ENCODE measurements at regions not wholly inside any gene's neighbourhood (a gene's known extent, or its start where the extent isn't known, plus 50 kb on each side); places are given as distances from the start of the nearest gene placed in this dataset.

DNA sequence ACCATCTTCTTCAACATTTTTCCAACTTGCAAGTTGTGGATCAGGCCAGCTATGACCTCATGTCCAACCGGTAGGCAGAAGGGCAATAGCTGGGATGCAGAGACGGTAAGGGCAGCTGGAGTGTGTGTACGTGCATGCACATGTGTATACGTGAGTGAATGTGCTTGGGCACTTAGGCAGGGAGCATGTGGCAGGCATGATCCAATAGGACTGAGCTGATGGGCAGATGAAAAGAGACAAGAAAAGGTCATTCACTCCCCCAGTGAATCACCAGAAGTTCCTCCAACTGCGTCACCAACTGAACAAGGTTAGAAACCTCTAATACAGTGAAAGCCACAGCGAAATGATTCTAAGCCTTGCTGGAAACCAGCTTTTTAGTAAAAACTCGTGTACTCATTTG, 176.1 kb downstream of the FGFR2 start:
- RAD21 ChIA-PET (ENCODE audit: low non-redundant PET in 1 of 2, low total read pairs in 2 of 2, uncharacterized antibody in 2 of 2, unreplicated experiment in 2 of 2): no interaction called here
- Histone ChIP-seq H3K79me2 (ENCODE audit: insufficient read depth, low read length) (no peaks in the 10 kb centered on the region), H4K20me1 (ENCODE audit: insufficient read depth) (no peaks in the 10 kb centered on the region), H3K9me2 (ENCODE audit: insufficient read depth) (no peaks in the 10 kb centered on the region), H3K9ac (ENCODE audit: low read length) (no peak overlapping the region), H3K4me2 (ENCODE audit: low read length) (no peak overlapping the region), H3K27me3 (ENCODE audit: insufficient read depth, low read length) (no peaks in the 10 kb centered on the region), H3K4me1 (ENCODE audit: control insufficient read depth in 1 of 2, insufficient read depth in 2 of 2, low read length in 2 of 2) (no peaks in the 10 kb centered on the region), H3K27ac (ENCODE audit: low read depth, low read length) (no peak overlapping the region), H2AFZ (ENCODE audit: low read depth, low read length, poor library complexity, severe bottlenecking) (no peak overlapping the region), H3K4me3 (replicated peaks in 1 of 2; ENCODE audit: low read depth in 1 of 2, low read length in 2 of 2) (no peak overlapping the region), H3K36me3 (ENCODE audit: control insufficient read depth in 1 of 2, insufficient read depth in 2 of 2, low read length in 2 of 2) (no peaks in the 10 kb centered on the region), H3K9me3 (ENCODE audit: control insufficient read depth in 1 of 2, insufficient read depth in 1 of 2, low read depth in 1 of 2, low read length in 2 of 2) (no peaks in the 10 kb centered on the region)
- CTCF ChIA-PET: no interaction called here
- TF ChIP-seq YY1 (IDR thresholded peaks at IDR 0.05; ENCODE audit: extremely low read depth, insufficient replicate concordance, low read depth, low read length): no peak
- no peak for TF ChIP-seq ZFX (IDR thresholded peaks at IDR 0.05)
- TF ChIP-seq, protein P1, sequence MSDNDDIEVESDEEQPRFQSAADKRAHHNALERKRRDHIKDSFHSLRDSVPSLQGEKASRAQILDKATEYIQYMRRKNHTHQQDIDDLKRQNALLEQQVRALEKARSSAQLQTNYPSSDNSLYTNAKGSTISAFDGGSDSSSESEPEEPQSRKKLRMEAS (IDR thresholded peaks at IDR 0.05): no peak
- TF ChIP-seq EZH2phosphoT487 (IDR thresholded peaks at IDR 0.05; ENCODE audit: borderline replicate concordance): no peak
- no peak for TF ChIP-seq FOSL1 (IDR thresholded peaks at IDR 0.05; ENCODE audit: low read depth)
- TF ChIP-seq RAD21 (IDR thresholded peaks at IDR 0.05; ENCODE audit: low read depth): no peak
- no peak for TF ChIP-seq CEBPB (IDR thresholded peaks at IDR 0.05; ENCODE audit: low read depth)
- TF ChIP-seq, protein P2, sequence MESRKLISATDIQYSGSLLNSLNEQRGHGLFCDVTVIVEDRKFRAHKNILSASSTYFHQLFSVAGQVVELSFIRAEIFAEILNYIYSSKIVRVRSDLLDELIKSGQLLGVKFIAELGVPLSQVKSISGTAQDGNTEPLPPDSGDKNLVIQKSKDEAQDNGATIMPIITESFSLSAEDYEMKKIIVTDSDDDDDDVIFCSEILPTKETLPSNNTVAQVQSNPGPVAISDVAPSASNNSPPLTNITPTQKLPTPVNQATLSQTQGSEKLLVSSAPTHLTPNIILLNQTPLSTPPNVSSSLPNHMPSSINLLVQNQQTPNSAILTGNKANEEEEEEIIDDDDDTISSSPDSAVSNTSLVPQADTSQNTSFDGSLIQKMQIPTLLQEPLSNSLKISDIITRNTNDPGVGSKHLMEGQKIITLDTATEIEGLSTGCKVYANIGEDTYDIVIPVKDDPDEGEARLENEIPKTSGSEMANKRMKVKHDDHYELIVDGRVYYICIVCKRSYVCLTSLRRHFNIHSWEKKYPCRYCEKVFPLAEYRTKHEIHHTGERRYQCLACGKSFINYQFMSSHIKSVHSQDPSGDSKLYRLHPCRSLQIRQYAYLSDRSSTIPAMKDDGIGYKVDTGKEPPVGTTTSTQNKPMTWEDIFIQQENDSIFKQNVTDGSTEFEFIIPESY (IDR thresholded peaks at IDR 0.05; ENCODE audit: extremely low read depth, insufficient replicate concordance, low read length): no peak
- TF ChIP-seq, protein P3, sequence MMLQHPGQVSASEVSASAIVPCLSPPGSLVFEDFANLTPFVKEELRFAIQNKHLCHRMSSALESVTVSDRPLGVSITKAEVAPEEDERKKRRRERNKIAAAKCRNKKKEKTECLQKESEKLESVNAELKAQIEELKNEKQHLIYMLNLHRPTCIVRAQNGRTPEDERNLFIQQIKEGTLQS (IDR thresholded peaks at IDR 0.05): no peak
- TF ChIP-seq, protein P4, sequence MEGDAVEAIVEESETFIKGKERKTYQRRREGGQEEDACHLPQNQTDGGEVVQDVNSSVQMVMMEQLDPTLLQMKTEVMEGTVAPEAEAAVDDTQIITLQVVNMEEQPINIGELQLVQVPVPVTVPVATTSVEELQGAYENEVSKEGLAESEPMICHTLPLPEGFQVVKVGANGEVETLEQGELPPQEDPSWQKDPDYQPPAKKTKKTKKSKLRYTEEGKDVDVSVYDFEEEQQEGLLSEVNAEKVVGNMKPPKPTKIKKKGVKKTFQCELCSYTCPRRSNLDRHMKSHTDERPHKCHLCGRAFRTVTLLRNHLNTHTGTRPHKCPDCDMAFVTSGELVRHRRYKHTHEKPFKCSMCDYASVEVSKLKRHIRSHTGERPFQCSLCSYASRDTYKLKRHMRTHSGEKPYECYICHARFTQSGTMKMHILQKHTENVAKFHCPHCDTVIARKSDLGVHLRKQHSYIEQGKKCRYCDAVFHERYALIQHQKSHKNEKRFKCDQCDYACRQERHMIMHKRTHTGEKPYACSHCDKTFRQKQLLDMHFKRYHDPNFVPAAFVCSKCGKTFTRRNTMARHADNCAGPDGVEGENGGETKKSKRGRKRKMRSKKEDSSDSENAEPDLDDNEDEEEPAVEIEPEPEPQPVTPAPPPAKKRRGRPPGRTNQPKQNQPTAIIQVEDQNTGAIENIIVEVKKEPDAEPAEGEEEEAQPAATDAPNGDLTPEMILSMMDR (IDR thresholded peaks at IDR 0.05 in 2 of 3, conservative IDR thresholded peaks at IDR 0.05 in 1 of 3; ENCODE audit: borderline replicate concordance in 1 of 3, insufficient read depth in 1 of 3, low read depth in 2 of 3, low read length in 2 of 3): no peak
- intact Hi-C loops (cut with micrococcal nuclease): no loop called here
- DNase-seq (ENCODE audit: low read depth, low spot score): no peak
- BruUV-seq (replicated peaks): no TSS peak
- no peak for ATAC-seq
- POLR2A ChIA-PET: no interaction called here
